Cardiac muscle cell (in vitro differentiated cells and primary cell): ENCODE measurements at regions not wholly inside any gene's neighbourhood (a gene's known extent, or its start where the extent isn't known, plus 50 kb on each side); places are given as distances from the start of the nearest gene placed in this dataset.

ENCODE experiments used
- DNase-seq, 2 donors: peaks; one replicate each; pipeline versions ENCODE4 v3.0.0 to v3.0.0-alpha.2; 2010 to 2017; ENCODE audit warnings: low read depth in 1 of 2, low spot score in 1 of 2
- H3K27ac ChIP-seq: fragments of 200-600 bp; sonication (generic); 2 replicates; pipeline ENCODE4 v1.5.1; 2016
- H3K27me3 ChIP-seq: fragments of 200-600 bp; sonication (generic); 2 replicates; pipeline ENCODE4 v1.6.0; 2016; ENCODE audit warnings: control low read depth
- H3K36me3 ChIP-seq: fragments of 200-600 bp; sonication (generic); 2 replicates; pipeline ENCODE4 v1.5.1; 2016; ENCODE audit warnings: control low read depth
- H3K4me1 ChIP-seq: fragments of 200-600 bp; sonication (generic); 2 replicates; pipeline ENCODE4 v1.8.1; 2017; ENCODE audit warnings: low read depth, mild to moderate bottlenecking, mixed run types
- H3K4me3 ChIP-seq: fragments of 200-600 bp; sonication (generic); 2 replicates; pipeline ENCODE4 v1.5.1; 2016; ENCODE audit warnings: mild to moderate bottlenecking
- H3K9me3 ChIP-seq: fragments of 200-600 bp; sonication (generic); 2 replicates; pipeline ENCODE4 v1.5.1; 2017; ENCODE audit warnings: low read depth, mild to moderate bottlenecking, control low read depth
- CTCF ChIP-seq: IDR thresholded peaks from 2 replicates; pipeline ENCODE4 v1.5.1; 2012; ENCODE audit warnings: low read depth, mild to moderate bottlenecking, low read length

- H3K27me3 ChIP-seq = no peaks in the 10 kb centered on the region
Measured at GRCh38 chr10:69738071-69738470, 63.6 kb upstream of the COL13A1 start.

GRCh38 chr10:69738858-69739435, 62.8 kb upstream of the COL13A1 start:
- Histone ChIP-seq H3K27me3 (no peaks in the 10 kb centered on the region), H3K27ac (peak overlapping the region; percentile 92), H3K4me3 (no peak overlapping the region), H3K9me3 (no peaks in the 10 kb centered on the region), H3K4me1 (peaks cover 26% of the 10 kb centered on the region), H3K36me3 (no peaks in the 10 kb centered on the region)
- DNase-seq = no peak
- no peak for TF ChIP-seq CTCF

More at GRCh38 chr10:69738071-69738470, 63.6 kb upstream of the COL13A1 start:
- no peak for DNase-seq
- H3K27ac ChIP-seq = peak overlapping the region; percentile 92
- no peaks in the 10 kb centered on the region for H3K9me3 ChIP-seq
- no peak for TF ChIP-seq CTCF
- H3K4me1 ChIP-seq = peaks cover 26% of the 10 kb centered on the region
- no peak overlapping the region for H3K4me3 ChIP-seq
- no peaks in the 10 kb centered on the region for H3K36me3 ChIP-seq

- no peak for TF ChIP-seq CTCF
- no peaks in the 10 kb centered on the region for H3K9me3 ChIP-seq
Measured at GRCh38 chr10:69739634-69740033, 62.1 kb upstream of the COL13A1 start.

GRCh38 chr10:69740126-69740525, 61.6 kb upstream of the COL13A1 start:
- no peaks in the 10 kb centered on the region for H3K27me3 ChIP-seq
- peak overlapping the region; percentile 92 for H3K27ac ChIP-seq
- H3K4me3 ChIP-seq = no peak overlapping the region
- no peaks in the 10 kb centered on the region for H3K36me3 ChIP-seq
- H3K9me3 ChIP-seq = no peaks in the 10 kb centered on the region
- H3K4me1 ChIP-seq = peaks cover 28% of the 10 kb centered on the region
- DNase-seq = no peak
- no peak for TF ChIP-seq CTCF

More at GRCh38 chr10:69739634-69740033, 62.1 kb upstream of the COL13A1 start:
- no peaks in the 10 kb centered on the region for H3K27me3 ChIP-seq
- peaks cover 27% of the 10 kb centered on the region for H3K4me1 ChIP-seq
- DNase-seq = peak in 1 of 2 donors; percentile 68
- H3K36me3 ChIP-seq = no peaks in the 10 kb centered on the region
- H3K4me3 ChIP-seq = no peak overlapping the region
- H3K27ac ChIP-seq = peak overlapping the region; percentile 92

GRCh38 chr10:69741252-69741651, 60.5 kb upstream of the COL13A1 start:
- DNase-seq = no peak
- TF ChIP-seq CTCF = no peak
- H3K4me1 ChIP-seq = peaks cover 21% of the 10 kb centered on the region
- H3K4me3 ChIP-seq = no peak overlapping the region
- H3K27ac ChIP-seq = no peak overlapping the region
- H3K36me3 ChIP-seq = no peaks in the 10 kb centered on the region
- no peaks in the 10 kb centered on the region for H3K27me3 ChIP-seq
- no peaks in the 10 kb centered on the region for H3K9me3 ChIP-seq
